Activated T-helper 2 cell treated with anti-CD3 and anti-CD28 coated beads, Interferon-gamma antibody, Interleukin-2, Interleukin-4, amounts not matched to agents 10 μg/mL and 5 μg/mL and 100 μg/mL, durations not matched to agents 14 hours and 24 hours and 36 hours (primary cell): ENCODE measurements at regions not wholly inside any gene's neighbourhood (a gene's known extent, or its start where the extent isn't known, plus 50 kb on each side); places are given as distances from the start of the nearest gene placed in this dataset.

Experiments used
- DNase-seq: peaks from one replicate; pipeline ENCODE4 v3.0.0; 2021; ENCODE audit warnings: low spot score
- H3K27ac Mint-ChIP-seq: one replicate; pipeline ENCODE4 v1.8.0; 2021; ENCODE audit warnings: mixed read lengths
- H3K27me3 Mint-ChIP-seq: one replicate; pipeline ENCODE4 v1.8.0; 2021; ENCODE audit warnings: low read depth, mixed read lengths
- H3K36me3 Mint-ChIP-seq: one replicate; pipeline ENCODE4 v1.8.0; 2021; ENCODE audit warnings: low read depth, mixed read lengths
- H3K4me1 Mint-ChIP-seq: one replicate; pipeline ENCODE4 v1.8.0; 2021; ENCODE audit warnings: low read depth, mixed read lengths
- H3K4me3 Mint-ChIP-seq: one replicate; pipeline ENCODE4 v1.8.0; 2021; ENCODE audit warnings: low read depth, mild to moderate bottlenecking, moderate library complexity, mixed read lengths
- H3K9me3 Mint-ChIP-seq: one replicate; pipeline ENCODE4 v1.8.0; 2021; ENCODE audit warnings: mixed read lengths
- intact Hi-C: fragments of 100-400 bp; cut with micrococcal nuclease; formaldehyde crosslinking; loops from one replicate; pipeline ENCODE4 v1.15.1; 2023

GRCh38 chr5:105947461-105947860 is 1723.3 kb downstream of the EFNA5 start:
- intact Hi-C loops: no loop called here

GRCh38 chr5:105945203-105945972 is 1725.3 kb downstream of the EFNA5 start:
- no peak for DNase-seq
- intact Hi-C loops: no loop called here
- Mint-ChIP-seq H3K4me3 (no peak overlapping the region), H3K27ac (no peak overlapping the region), H3K9me3 (peaks cover 25% of the 10 kb centered on the region), H3K4me1 (no peaks in the 10 kb centered on the region), H3K36me3 (no peaks in the 10 kb centered on the region), H3K27me3 (no peaks in the 10 kb centered on the region)

More at GRCh38 chr5:105947461-105947860, 1723.3 kb downstream of the EFNA5 start:
- Mint-ChIP-seq H3K36me3 (no peaks in the 10 kb centered on the region), H3K27ac (no peak overlapping the region), H3K27me3 (no peaks in the 10 kb centered on the region), H3K4me3 (no peak overlapping the region), H3K9me3 (peaks cover 26% of the 10 kb centered on the region), H3K4me1 (no peaks in the 10 kb centered on the region)
- DNase-seq: no peak

- Mint-ChIP-seq H3K9me3 (peaks cover 31% of the 10 kb centered on the region), H3K4me1 (no peaks in the 10 kb centered on the region), H3K27me3 (no peaks in the 10 kb centered on the region), H3K27ac (no peak overlapping the region), H3K4me3 (no peak overlapping the region), H3K36me3 (no peaks in the 10 kb centered on the region)
- intact Hi-C loops: no loop called here
- DNase-seq: no peak
Measured at GRCh38 chr5:105940181-105940580, 1730.6 kb downstream of the EFNA5 start.

GRCh38 chr5:105934171-105934570 is 1736.6 kb downstream of the EFNA5 start:
- H3K9me3 Mint-ChIP-seq: peaks cover 31% of the 10 kb centered on the region
- no peaks in the 10 kb centered on the region for H3K27me3 Mint-ChIP-seq
- H3K4me3 Mint-ChIP-seq: no peak overlapping the region
- H3K4me1 Mint-ChIP-seq: no peaks in the 10 kb centered on the region
- intact Hi-C loops: no loop called here
- H3K36me3 Mint-ChIP-seq: no peaks in the 10 kb centered on the region
- H3K27ac Mint-ChIP-seq: no peak overlapping the region
- no peak for DNase-seq

GRCh38 chr5:105931881-105932421 is 1738.8 kb downstream of the EFNA5 start:
- Mint-ChIP-seq H3K9me3 (peaks cover 25% of the 10 kb centered on the region), H3K27ac (no peak overlapping the region), H3K27me3 (no peaks in the 10 kb centered on the region), H3K4me1 (no peaks in the 10 kb centered on the region), H3K4me3 (no peak overlapping the region), H3K36me3 (no peaks in the 10 kb centered on the region)
- intact Hi-C loops: no loop called here
- no peak for DNase-seq

GRCh38 chr5:105929858-105930257 is 1740.9 kb downstream of the EFNA5 start:
- no peak for DNase-seq
- H3K4me1 Mint-ChIP-seq: no peaks in the 10 kb centered on the region
- H3K4me3 Mint-ChIP-seq: no peak overlapping the region
- no peaks in the 10 kb centered on the region for H3K36me3 Mint-ChIP-seq
- H3K9me3 Mint-ChIP-seq: peaks cover 26% of the 10 kb centered on the region
- H3K27ac Mint-ChIP-seq: no peak overlapping the region
- no peaks in the 10 kb centered on the region for H3K27me3 Mint-ChIP-seq
- intact Hi-C loops: no loop called here

- DNase-seq: no peak
- H3K36me3 Mint-ChIP-seq: no peaks in the 10 kb centered on the region
- intact Hi-C loops: no loop called here
- no peak overlapping the region for H3K4me3 Mint-ChIP-seq
- H3K27ac Mint-ChIP-seq: no peak overlapping the region
- peaks cover 30% of the 10 kb centered on the region for H3K9me3 Mint-ChIP-seq
- H3K27me3 Mint-ChIP-seq: no peaks in the 10 kb centered on the region
- no peaks in the 10 kb centered on the region for H3K4me1 Mint-ChIP-seq
Measured at GRCh38 chr5:105924366-105924765, 1746.4 kb downstream of the EFNA5 start.

- no peaks in the 10 kb centered on the region for H3K27me3 Mint-ChIP-seq
- no peak for DNase-seq
- H3K27ac Mint-ChIP-seq: no peak overlapping the region
- H3K36me3 Mint-ChIP-seq: no peaks in the 10 kb centered on the region
- intact Hi-C loops: no loop called here
- H3K4me3 Mint-ChIP-seq: no peak overlapping the region
- H3K9me3 Mint-ChIP-seq: peaks cover 22% of the 10 kb centered on the region
- no peaks in the 10 kb centered on the region for H3K4me1 Mint-ChIP-seq
Measured at GRCh38 chr5:105922574-105922973, 1748.2 kb downstream of the EFNA5 start.

- H3K27me3 Mint-ChIP-seq: no peaks in the 10 kb centered on the region
- H3K9me3 Mint-ChIP-seq: peaks cover 22% of the 10 kb centered on the region
- no peaks in the 10 kb centered on the region for H3K36me3 Mint-ChIP-seq
- no peak overlapping the region for H3K4me3 Mint-ChIP-seq
- no peak overlapping the region for H3K27ac Mint-ChIP-seq
- H3K4me1 Mint-ChIP-seq: no peaks in the 10 kb centered on the region
- intact Hi-C loops: no loop called here
- no peak for DNase-seq
Measured at GRCh38 chr5:105922080-105922479, 1748.7 kb downstream of the EFNA5 start.

- H3K4me1 Mint-ChIP-seq: no peaks in the 10 kb centered on the region
- no peaks in the 10 kb centered on the region for H3K27me3 Mint-ChIP-seq
- H3K9me3 Mint-ChIP-seq: peaks cover 11% of the 10 kb centered on the region
- no peak overlapping the region for H3K27ac Mint-ChIP-seq
- no peaks in the 10 kb centered on the region for H3K36me3 Mint-ChIP-seq
- intact Hi-C loops: no loop called here
- no peak overlapping the region for H3K4me3 Mint-ChIP-seq
- no peak for DNase-seq
Measured at GRCh38 chr5:105917189-105917588, 1753.5 kb downstream of the EFNA5 start.

- Mint-ChIP-seq H3K4me3 (no peak overlapping the region), H3K36me3 (no peaks in the 10 kb centered on the region), H3K4me1 (no peaks in the 10 kb centered on the region), H3K27me3 (no peaks in the 10 kb centered on the region), H3K9me3 (peaks cover 7% of the 10 kb centered on the region), H3K27ac (no peak overlapping the region)
- intact Hi-C loops: no loop called here
- DNase-seq: no peak
Measured at GRCh38 chr5:105907016-105907415, 1763.7 kb downstream of the EFNA5 start.

GRCh38 chr5:105905392-105905791 is 1765.3 kb downstream of the EFNA5 start:
- intact Hi-C loops: no loop called here
- Mint-ChIP-seq H3K9me3 (peaks cover 12% of the 10 kb centered on the region), H3K4me1 (no peaks in the 10 kb centered on the region), H3K27ac (no peak overlapping the region), H3K27me3 (no peaks in the 10 kb centered on the region), H3K36me3 (no peaks in the 10 kb centered on the region), H3K4me3 (no peak overlapping the region)
- no peak for DNase-seq

- peaks cover 28% of the 10 kb centered on the region for H3K9me3 Mint-ChIP-seq
- intact Hi-C loops: no loop called here
- no peaks in the 10 kb centered on the region for H3K4me1 Mint-ChIP-seq
- no peaks in the 10 kb centered on the region for H3K36me3 Mint-ChIP-seq
- no peaks in the 10 kb centered on the region for H3K27me3 Mint-ChIP-seq
- no peak overlapping the region for H3K4me3 Mint-ChIP-seq
- no peak for DNase-seq
- H3K27ac Mint-ChIP-seq: no peak overlapping the region
Measured at GRCh38 chr5:105903069-105903468, 1767.7 kb downstream of the EFNA5 start.
